ENCODE measurements at regions not wholly inside any gene's neighbourhood (a gene's known extent, or its start where the extent isn't known, plus 50 kb on each side); places are given as distances from the start of the nearest gene placed in this dataset.
A peak's percentile ranks its signal among the peaks of the same experiment; 100 is the strongest.
"Not testable (repeated sequence)": the region's sequence is repeated elsewhere in the genome, so short reads cannot be mapped to it uniquely, and the experiment has no call there.

- peak; percentile 62 for DNase-seq
Measured at GRCh38 chr6:158920311-158920905, 79.6 kb downstream of the RSPH3 start.

GRCh38 chr6:158919865-158920264 lies 80.1 kb downstream of the RSPH3 start:
- DNase-seq: no peak

- DNase-seq: no peak
Measured at GRCh38 chr6:158916617-158917016, 83.4 kb downstream of the RSPH3 start.

GRCh38 chr6:158914923-158915322 lies 85.1 kb downstream of the RSPH3 start:
- DNase-seq: no peak

GRCh38 chr6:158913580-158913979 lies 86.4 kb downstream of the RSPH3 start:
- DNase-seq: no peak

- DNase-seq: no peak
Measured at GRCh38 chr6:158912655-158913054, 87.3 kb downstream of the RSPH3 start.

- DNase-seq: peak; percentile 63
Measured at GRCh38 chr6:158911746-158912480, 88.1 kb downstream of the RSPH3 start.

GRCh38 chr6:158910484-158911440 lies 89.2 kb downstream of the RSPH3 start:
- DNase-seq: peak; percentile 94

- peak; percentile 68 for DNase-seq
Measured at GRCh38 chr6:158909938-158910337, 90.1 kb downstream of the RSPH3 start.

- peak; percentile 24 for DNase-seq
Measured at GRCh38 chr6:158908606-158909005, 89.4 kb upstream of the EZR start.

GRCh38 chr6:158907931-158908330 lies 88.8 kb upstream of the EZR start:
- DNase-seq: peak; percentile 42

- no peak for DNase-seq
Measured at GRCh38 chr6:158906926-158907325, 87.8 kb upstream of the EZR start.

GRCh38 chr6:158905277-158905676 lies 86.1 kb upstream of the EZR start:
- DNase-seq: no peak

- peak; percentile 18 for DNase-seq
Measured at GRCh38 chr6:158903801-158904200, 84.6 kb upstream of the EZR start.

- peak; percentile 48 for DNase-seq
Measured at GRCh38 chr6:158900663-158901312, 81.6 kb upstream of the EZR start.

GRCh38 chr6:158897236-158897635 lies 78.1 kb upstream of the EZR start:
- peak; percentile 16 for DNase-seq

- DNase-seq: no peak
Measured at GRCh38 chr6:158895661-158896060, 76.5 kb upstream of the EZR start.

- DNase-seq: peak; percentile 89
Measured at GRCh38 chr6:158894193-158894592, 75.0 kb upstream of the EZR start.

- no peak for DNase-seq
Measured at GRCh38 chr6:158892266-158892665, 73.1 kb upstream of the EZR start.

- not testable (repeated sequence) for DNase-seq
Measured at GRCh38 chr6:158891560-158891959, 72.4 kb upstream of the EZR start.

GRCh38 chr6:158888171-158888570 lies 69.0 kb upstream of the EZR start:
- not testable (repeated sequence) for DNase-seq

- not testable (repeated sequence) for DNase-seq
Measured at GRCh38 chr6:158886346-158886977, 67.3 kb upstream of the EZR start.

All from islet precursor cell (in vitro differentiated cells).